ENCODE measurements at regions not wholly inside any gene's neighbourhood (a gene's known extent, or its start where the extent isn't known, plus 50 kb on each side); places are given as distances from the start of the nearest gene placed in this dataset.

- Histone ChIP-seq H3K27me3 (no peaks in the 10 kb centered on the region), H3K27ac (peak overlapping the region in 3 of 4 donors; percentile 20 to 53 (median 45)), H3K4me1 (peaks cover 0 to 32% (median 0%) of the 10 kb centered on the region in 3 donors), H3K9me3 (no peaks in the 10 kb centered on the region), H3K36me3 (no peaks in the 10 kb centered on the region), H3K4me3 (no peak overlapping the region)
- ATAC-seq: no peak
- 56 to 70% methylated on average over 4 to 7 of the region's 8 CpGs for WGBS, 2 donors (ENCODE audit: low coverage in 1 of 2)
- TF ChIP-seq POLR2AphosphoS5 (IDR thresholded peaks at IDR 0.05) (no peak), CTCF (IDR thresholded peaks at IDR 0.05) (no peak), EP300 (IDR thresholded peaks at IDR 0.05) (no peak), POLR2A (IDR thresholded peaks at IDR 0.05) (no peak)
These were observed 322.7 kb upstream of the PLET1 start for GRCh38 chr11:112583261-112583893.

- Histone ChIP-seq H3K9me3 (no peaks in the 10 kb centered on the region), H3K36me3 (no peaks in the 10 kb centered on the region), H3K4me3 (no peak overlapping the region), H3K27me3 (no peaks in the 10 kb centered on the region), H3K27ac (no peak overlapping the region), H3K4me1 (peaks cover 0 to 45% (median 0%) of the 10 kb centered on the region in 3 donors)
- no peak for TF ChIP-seq CTCF (IDR thresholded peaks at IDR 0.05)
- no peak for TF ChIP-seq EP300 (IDR thresholded peaks at IDR 0.05)
- TF ChIP-seq POLR2A (IDR thresholded peaks at IDR 0.05): no peak
- TF ChIP-seq POLR2AphosphoS5 (IDR thresholded peaks at IDR 0.05): no peak
- 67 to 100% methylated on average over 1 of the region's 4 CpGs for WGBS, 2 donors (ENCODE audit: low coverage in 1 of 2)
- no peak for ATAC-seq
These were observed 324.0 kb upstream of the PLET1 start for GRCh38 chr11:112584672-112585071.

- Histone ChIP-seq H3K27me3 (no peaks in the 10 kb centered on the region), H3K27ac (no peak overlapping the region), H3K4me1 (peaks cover 0 to 31% (median 0%) of the 10 kb centered on the region in 3 donors), H3K9me3 (no peaks in the 10 kb centered on the region), H3K36me3 (no peaks in the 10 kb centered on the region), H3K4me3 (no peak overlapping the region)
- ATAC-seq: no peak
- WGBS, 2 donors (ENCODE audit: low coverage in 1 of 2): 47 to 50% methylated on average over 4 to 5 of the region's 5 CpGs
- TF ChIP-seq POLR2AphosphoS5 (IDR thresholded peaks at IDR 0.05): no peak
- no peak for TF ChIP-seq POLR2A (IDR thresholded peaks at IDR 0.05)
- no peak for TF ChIP-seq EP300 (IDR thresholded peaks at IDR 0.05)
- TF ChIP-seq CTCF (IDR thresholded peaks at IDR 0.05): no peak
These were observed 327.0 kb upstream of the PLET1 start for GRCh38 chr11:112587664-112588063.

- Histone ChIP-seq H3K36me3 (no peaks in the 10 kb centered on the region), H3K4me1 (peaks cover 0 to 27% (median 0%) of the 10 kb centered on the region in 3 donors), H3K27ac (peak overlapping the region in 2 of 4 donors; percentile 28 to 47), H3K9me3 (no peaks in the 10 kb centered on the region), H3K4me3 (no peak overlapping the region), H3K27me3 (no peaks in the 10 kb centered on the region)
- TF ChIP-seq POLR2A (IDR thresholded peaks at IDR 0.05) (no peak), CTCF (IDR thresholded peaks at IDR 0.05) (peak; percentile 77 to 80 (median 78)), POLR2AphosphoS5 (IDR thresholded peaks at IDR 0.05) (peak; percentile 36)
- WGBS, 2 donors (ENCODE audit: low coverage in 1 of 2): 0 to 10% methylated on average over 4 to 5 of the region's 5 CpGs
- peak; percentile 77 for ATAC-seq
These were observed 327.6 kb upstream of the PLET1 start for GRCh38 chr11:112588252-112588694.

- WGBS, 2 donors (ENCODE audit: low coverage in 1 of 2): 33 to 70% methylated on average over 2 of the region's 3 CpGs
- Histone ChIP-seq H3K27me3 (no peaks in the 10 kb centered on the region), H3K27ac (peak overlapping the region in 2 of 4 donors; percentile 28 to 47), H3K36me3 (no peaks in the 10 kb centered on the region), H3K4me1 (peaks cover 0 to 27% (median 0%) of the 10 kb centered on the region in 3 donors), H3K9me3 (no peaks in the 10 kb centered on the region), H3K4me3 (no peak overlapping the region)
- ATAC-seq: no peak
- TF ChIP-seq POLR2A (IDR thresholded peaks at IDR 0.05) (no peak), EP300 (IDR thresholded peaks at IDR 0.05) (no peak), POLR2AphosphoS5 (IDR thresholded peaks at IDR 0.05) (no peak), CTCF (IDR thresholded peaks at IDR 0.05) (no peak)
These were observed 328.5 kb upstream of the PLET1 start for GRCh38 chr11:112589155-112589554.
